ENCODE measurements at regions not wholly inside any gene's neighbourhood (a gene's known extent, or its start where the extent isn't known, plus 50 kb on each side); places are given as distances from the start of the nearest gene placed in this dataset.
"Not testable (repeated sequence)": the region's sequence is repeated elsewhere in the genome, so short reads cannot be mapped to it uniquely, and the experiment has no call there.

GRCh38 chr2:22175003-22175402 lies 1051.2 kb downstream of the TDRD15 start:
- DNase-seq (ENCODE audit: extremely low read depth in 1 of 2, low read depth in 1 of 2), result no peak

GRCh38 chr2:22185251-22185650 lies 1061.5 kb downstream of the TDRD15 start:
- DNase-seq (ENCODE audit: extremely low read depth in 1 of 2, low read depth in 1 of 2), result no peak

GRCh38 chr2:22186261-22186828 lies 1062.6 kb downstream of the TDRD15 start:
- not testable (repeated sequence) for DNase-seq (ENCODE audit: extremely low read depth in 1 of 2, low read depth in 1 of 2)

GRCh38 chr2:22189893-22190480 lies 1066.2 kb downstream of the TDRD15 start:
- no peak for DNase-seq (ENCODE audit: extremely low read depth in 1 of 2, low read depth in 1 of 2)

- no peak for DNase-seq (ENCODE audit: extremely low read depth in 1 of 2, low read depth in 1 of 2)
These were observed 1070.5 kb downstream of the TDRD15 start for GRCh38 chr2:22194218-22194617.

GRCh38 chr2:22196806-22197205 lies 1073.0 kb downstream of the TDRD15 start:
- no peak for DNase-seq (ENCODE audit: extremely low read depth in 1 of 2, low read depth in 1 of 2)

- DNase-seq (ENCODE audit: extremely low read depth in 1 of 2, low read depth in 1 of 2), result no peak
These were observed 1074.9 kb downstream of the TDRD15 start for GRCh38 chr2:22198381-22199283.

- no peak for DNase-seq (ENCODE audit: extremely low read depth in 1 of 2, low read depth in 1 of 2)
These were observed 1076.2 kb downstream of the TDRD15 start for GRCh38 chr2:22199994-22200393.

- no peak for DNase-seq (ENCODE audit: extremely low read depth in 1 of 2, low read depth in 1 of 2)
These were observed 1085.8 kb downstream of the TDRD15 start for GRCh38 chr2:22209545-22209944.

- no peak for DNase-seq (ENCODE audit: extremely low read depth in 1 of 2, low read depth in 1 of 2)
These were observed 1089.5 kb downstream of the TDRD15 start for GRCh38 chr2:22213237-22213636.

GRCh38 chr2:22215517-22215916 lies 1091.7 kb downstream of the TDRD15 start:
- no peak for DNase-seq (ENCODE audit: extremely low read depth in 1 of 2, low read depth in 1 of 2)

- DNase-seq (ENCODE audit: extremely low read depth in 1 of 2, low read depth in 1 of 2), result no peak
These were observed 1094.1 kb downstream of the TDRD15 start for GRCh38 chr2:22217881-22218280.

GRCh38 chr2:22221006-22221405 lies 1097.2 kb downstream of the TDRD15 start:
- no peak for DNase-seq (ENCODE audit: extremely low read depth in 1 of 2, low read depth in 1 of 2)

- no peak for DNase-seq (ENCODE audit: extremely low read depth in 1 of 2, low read depth in 1 of 2)
These were observed 1115.2 kb downstream of the TDRD15 start for GRCh38 chr2:22238967-22239366.

GRCh38 chr2:22247466-22247865 lies 1123.7 kb downstream of the TDRD15 start:
- no peak for DNase-seq (ENCODE audit: extremely low read depth in 1 of 2, low read depth in 1 of 2)

- DNase-seq (ENCODE audit: extremely low read depth in 1 of 2, low read depth in 1 of 2), result no peak
These were observed 1125.1 kb downstream of the TDRD15 start for GRCh38 chr2:22248851-22249250.

- no peak for DNase-seq (ENCODE audit: extremely low read depth in 1 of 2, low read depth in 1 of 2)
These were observed 1129.4 kb downstream of the TDRD15 start for GRCh38 chr2:22253171-22253570.

GRCh38 chr2:22261165-22261564 lies 1123.8 kb upstream of the KLHL29 start:
- no peak for DNase-seq (ENCODE audit: extremely low read depth in 1 of 2, low read depth in 1 of 2)

- DNase-seq (ENCODE audit: extremely low read depth in 1 of 2, low read depth in 1 of 2), result no peak
These were observed 1114.6 kb upstream of the KLHL29 start for GRCh38 chr2:22270341-22270740.

GRCh38 chr2:22273853-22274252 lies 1111.1 kb upstream of the KLHL29 start:
- no peak for DNase-seq (ENCODE audit: extremely low read depth in 1 of 2, low read depth in 1 of 2)

- no peak for DNase-seq (ENCODE audit: extremely low read depth in 1 of 2, low read depth in 1 of 2)
These were observed 1110.3 kb upstream of the KLHL29 start for GRCh38 chr2:22274661-22275060.

- no peak for DNase-seq (ENCODE audit: extremely low read depth in 1 of 2, low read depth in 1 of 2)
These were observed 1108.3 kb upstream of the KLHL29 start for GRCh38 chr2:22276696-22277095.
